ENCODE measurements at regions not wholly inside any gene's neighbourhood (a gene's known extent, or its start where the extent isn't known, plus 50 kb on each side); places are given as distances from the start of the nearest gene placed in this dataset.
"Not testable (repeated sequence)": the region's sequence is repeated elsewhere in the genome, so short reads cannot be mapped to it uniquely, and the experiment has no call there.

- H3K9me3 ChIP-seq (ENCODE audit: control insufficient read depth in 2 of 2, insufficient read depth in 1 of 2, low read depth in 1 of 2, low read length in 1 of 2): peaks cover 0 to 2% of the 10 kb centered on the region in 2 donors
- no peak overlapping the region for H3K4me3 ChIP-seq (ENCODE audit: low read depth in 1 of 3, low read length in 3 of 3)
- H3K27me3 ChIP-seq (ENCODE audit: control insufficient read depth in 3 of 3, insufficient read depth in 3 of 3, low read length in 3 of 3): peaks cover 0 to 3% (median 0%) of the 10 kb centered on the region in 3 donors
- FAIRE-seq: no peak
- no peaks in the 10 kb centered on the region for H3K36me3 ChIP-seq (ENCODE audit: control insufficient read depth in 3 of 3, insufficient read depth in 2 of 3, low read depth in 1 of 3, low read length in 3 of 3)
- H3K27ac ChIP-seq (ENCODE audit: low read depth in 1 of 3, low read length in 2 of 3): no peak overlapping the region
- DNase-seq: no peak
- 77 to 87% (median 81%) methylated on average over 6 of the region's 6 CpGs for WGBS, 3 donors
- H3K4me1 ChIP-seq (ENCODE audit: control insufficient read depth in 3 of 3, insufficient read depth in 2 of 3, low read depth in 1 of 3, low read length in 2 of 3): no peaks in the 10 kb centered on the region
Measured at GRCh38 chr14:65981192-65981843, 504.9 kb upstream of the CCDC196 start.

GRCh38 chr14:65986041-65986440 lies 500.1 kb upstream of the CCDC196 start:
- no peaks in the 10 kb centered on the region for H3K9me3 ChIP-seq (ENCODE audit: control insufficient read depth in 2 of 2, insufficient read depth in 1 of 2, low read depth in 1 of 2, low read length in 1 of 2)
- H3K4me1 ChIP-seq (ENCODE audit: control insufficient read depth in 3 of 3, insufficient read depth in 2 of 3, low read depth in 1 of 3, low read length in 2 of 3): no peaks in the 10 kb centered on the region
- H3K4me3 ChIP-seq (ENCODE audit: low read depth in 1 of 3, low read length in 3 of 3): no peak overlapping the region
- 45 to 65% (median 64%) methylated on average over 1 of the region's 1 CpG for WGBS, 3 donors
- no peak overlapping the region for H3K27ac ChIP-seq (ENCODE audit: low read depth in 1 of 3, low read length in 2 of 3)
- no peaks in the 10 kb centered on the region for H3K36me3 ChIP-seq (ENCODE audit: control insufficient read depth in 3 of 3, insufficient read depth in 2 of 3, low read depth in 1 of 3, low read length in 3 of 3)
- DNase-seq (no peak), FAIRE-seq (no peak)
- peaks cover 0 to 3% (median 0%) of the 10 kb centered on the region in 3 donors for H3K27me3 ChIP-seq (ENCODE audit: control insufficient read depth in 3 of 3, insufficient read depth in 3 of 3, low read length in 3 of 3)

GRCh38 chr14:65989981-65990380 lies 496.2 kb upstream of the CCDC196 start:
- H3K4me1 ChIP-seq (ENCODE audit: control insufficient read depth in 3 of 3, insufficient read depth in 2 of 3, low read depth in 1 of 3, low read length in 2 of 3): no peaks in the 10 kb centered on the region
- no peak overlapping the region for H3K27ac ChIP-seq (ENCODE audit: low read depth in 1 of 3, low read length in 2 of 3)
- no peaks in the 10 kb centered on the region for H3K27me3 ChIP-seq (ENCODE audit: control insufficient read depth in 3 of 3, insufficient read depth in 3 of 3, low read length in 3 of 3)
- H3K9me3 ChIP-seq (ENCODE audit: control insufficient read depth in 2 of 2, insufficient read depth in 1 of 2, low read depth in 1 of 2, low read length in 1 of 2): no peaks in the 10 kb centered on the region
- FAIRE-seq: no peak
- no peak overlapping the region for H3K4me3 ChIP-seq (ENCODE audit: low read depth in 1 of 3, low read length in 3 of 3)
- no peaks in the 10 kb centered on the region for H3K36me3 ChIP-seq (ENCODE audit: control insufficient read depth in 3 of 3, insufficient read depth in 2 of 3, low read depth in 1 of 3, low read length in 3 of 3)
- DNase-seq: no peak

GRCh38 chr14:65991104-65991503 lies 495.1 kb upstream of the CCDC196 start:
- DNase-seq (peak in 1 of 2 donors; percentile 5), FAIRE-seq (no peak)
- Histone ChIP-seq H3K4me1 (ENCODE audit: control insufficient read depth in 3 of 3, insufficient read depth in 2 of 3, low read depth in 1 of 3, low read length in 2 of 3) (no peaks in the 10 kb centered on the region), H3K27me3 (ENCODE audit: control insufficient read depth in 3 of 3, insufficient read depth in 3 of 3, low read length in 3 of 3) (no peaks in the 10 kb centered on the region), H3K36me3 (ENCODE audit: control insufficient read depth in 3 of 3, insufficient read depth in 2 of 3, low read depth in 1 of 3, low read length in 3 of 3) (no peaks in the 10 kb centered on the region), H3K9me3 (ENCODE audit: control insufficient read depth in 2 of 2, insufficient read depth in 1 of 2, low read depth in 1 of 2, low read length in 1 of 2) (no peaks in the 10 kb centered on the region), H3K4me3 (ENCODE audit: low read depth in 1 of 3, low read length in 3 of 3) (no peak overlapping the region), H3K27ac (ENCODE audit: low read depth in 1 of 3, low read length in 2 of 3) (no peak overlapping the region)
- WGBS, 3 donors: 53 to 79% (median 66%) methylated on average over 2 of the region's 2 CpGs

GRCh38 chr14:65991935-65992334 lies 494.2 kb upstream of the CCDC196 start:
- not testable (repeated sequence) for H3K36me3 ChIP-seq (ENCODE audit: control insufficient read depth in 3 of 3, insufficient read depth in 2 of 3, low read depth in 1 of 3, low read length in 3 of 3); FAIRE-seq; H3K27ac ChIP-seq (ENCODE audit: low read depth in 1 of 3, low read length in 2 of 3); H3K9me3 ChIP-seq (ENCODE audit: control insufficient read depth in 2 of 2, insufficient read depth in 1 of 2, low read depth in 1 of 2, low read length in 1 of 2); H3K4me1 ChIP-seq (ENCODE audit: control insufficient read depth in 3 of 3, insufficient read depth in 2 of 3, low read depth in 1 of 3, low read length in 2 of 3); H3K4me3 ChIP-seq (ENCODE audit: low read depth in 1 of 3, low read length in 3 of 3); H3K27me3 ChIP-seq (ENCODE audit: control insufficient read depth in 3 of 3, insufficient read depth in 3 of 3, low read length in 3 of 3); DNase-seq
- 72 to 81% (median 79%) methylated on average over 1 of the region's 1 CpG for WGBS, 3 donors

- Histone ChIP-seq H3K27me3 (ENCODE audit: control insufficient read depth in 3 of 3, insufficient read depth in 3 of 3, low read length in 3 of 3) (no peaks in the 10 kb centered on the region), H3K27ac (ENCODE audit: low read depth in 1 of 3, low read length in 2 of 3) (no peak overlapping the region), H3K4me1 (ENCODE audit: control insufficient read depth in 3 of 3, insufficient read depth in 2 of 3, low read depth in 1 of 3, low read length in 2 of 3) (no peaks in the 10 kb centered on the region), H3K4me3 (ENCODE audit: low read depth in 1 of 3, low read length in 3 of 3) (no peak overlapping the region), H3K9me3 (ENCODE audit: control insufficient read depth in 2 of 2, insufficient read depth in 1 of 2, low read depth in 1 of 2, low read length in 1 of 2) (no peaks in the 10 kb centered on the region), H3K36me3 (ENCODE audit: control insufficient read depth in 3 of 3, insufficient read depth in 2 of 3, low read depth in 1 of 3, low read length in 3 of 3) (no peaks in the 10 kb centered on the region)
- no peak for FAIRE-seq
- 52 to 70% (median 59%) methylated on average over 3 of the region's 3 CpGs for WGBS, 3 donors
- no peak for DNase-seq
Measured at GRCh38 chr14:65993103-65993502, 493.1 kb upstream of the CCDC196 start.

GRCh38 chr14:65993996-65994395 lies 492.2 kb upstream of the CCDC196 start:
- H3K27me3 ChIP-seq (ENCODE audit: control insufficient read depth in 3 of 3, insufficient read depth in 3 of 3, low read length in 3 of 3): peaks cover 0 to 3% (median 0%) of the 10 kb centered on the region in 3 donors
- FAIRE-seq: no peak
- H3K4me3 ChIP-seq (ENCODE audit: low read depth in 1 of 3, low read length in 3 of 3): no peak overlapping the region
- no peaks in the 10 kb centered on the region for H3K4me1 ChIP-seq (ENCODE audit: control insufficient read depth in 3 of 3, insufficient read depth in 2 of 3, low read depth in 1 of 3, low read length in 2 of 3)
- H3K36me3 ChIP-seq (ENCODE audit: control insufficient read depth in 3 of 3, insufficient read depth in 2 of 3, low read depth in 1 of 3, low read length in 3 of 3): no peaks in the 10 kb centered on the region
- H3K27ac ChIP-seq (ENCODE audit: low read depth in 1 of 3, low read length in 2 of 3): no peak overlapping the region
- H3K9me3 ChIP-seq (ENCODE audit: control insufficient read depth in 2 of 2, insufficient read depth in 1 of 2, low read depth in 1 of 2, low read length in 1 of 2): peaks cover 0 to 7% of the 10 kb centered on the region in 2 donors
- no peak for DNase-seq
- WGBS, 3 donors: 85 to 91% (median 85%) methylated on average over 5 of the region's 5 CpGs

GRCh38 chr14:65997347-65997746 lies 488.8 kb upstream of the CCDC196 start:
- Histone ChIP-seq H3K4me1 (ENCODE audit: control insufficient read depth in 3 of 3, insufficient read depth in 2 of 3, low read depth in 1 of 3, low read length in 2 of 3) (no peaks in the 10 kb centered on the region), H3K27ac (ENCODE audit: low read depth in 1 of 3, low read length in 2 of 3) (no peak overlapping the region), H3K4me3 (ENCODE audit: low read depth in 1 of 3, low read length in 3 of 3) (no peak overlapping the region), H3K27me3 (ENCODE audit: control insufficient read depth in 3 of 3, insufficient read depth in 3 of 3, low read length in 3 of 3) (peaks cover 0 to 8% (median 2%) of the 10 kb centered on the region in 3 donors), H3K9me3 (ENCODE audit: control insufficient read depth in 2 of 2, insufficient read depth in 1 of 2, low read depth in 1 of 2, low read length in 1 of 2) (peaks cover 2 to 19% of the 10 kb centered on the region in 2 donors), H3K36me3 (ENCODE audit: control insufficient read depth in 3 of 3, insufficient read depth in 2 of 3, low read depth in 1 of 3, low read length in 3 of 3) (no peaks in the 10 kb centered on the region)
- DNase-seq: no peak
- FAIRE-seq: no peak
- WGBS, 3 donors: 70 to 85% (median 84%) methylated on average over 2 of the region's 2 CpGs

- no peak overlapping the region for H3K4me3 ChIP-seq (ENCODE audit: low read depth in 1 of 3, low read length in 3 of 3)
- no peak overlapping the region for H3K27ac ChIP-seq (ENCODE audit: low read depth in 1 of 3, low read length in 2 of 3)
- FAIRE-seq (no peak), DNase-seq (no peak)
- H3K27me3 ChIP-seq (ENCODE audit: control insufficient read depth in 3 of 3, insufficient read depth in 3 of 3, low read length in 3 of 3): peaks cover 0 to 8% (median 2%) of the 10 kb centered on the region in 3 donors
- 65 to 88% (median 77%) methylated on average over 1 of the region's 1 CpG for WGBS, 3 donors
- H3K36me3 ChIP-seq (ENCODE audit: control insufficient read depth in 3 of 3, insufficient read depth in 2 of 3, low read depth in 1 of 3, low read length in 3 of 3): no peaks in the 10 kb centered on the region
- H3K4me1 ChIP-seq (ENCODE audit: control insufficient read depth in 3 of 3, insufficient read depth in 2 of 3, low read depth in 1 of 3, low read length in 2 of 3): no peaks in the 10 kb centered on the region
- H3K9me3 ChIP-seq (ENCODE audit: control insufficient read depth in 2 of 2, insufficient read depth in 1 of 2, low read depth in 1 of 2, low read length in 1 of 2): peaks cover 2 to 19% of the 10 kb centered on the region in 2 donors
Measured at GRCh38 chr14:65999865-66000264, 486.3 kb upstream of the CCDC196 start.
